A549 (cell line): ENCODE measurements at regions not wholly inside any gene's neighbourhood (a gene's known extent, or its start where the extent isn't known, plus 50 kb on each side); places are given as distances from the start of the nearest gene placed in this dataset.

Experiments used
- ATAC-seq, 2 experiments: fragments of 200-7000 bp in 1 of 2; fragments of >200 bp in 1 of 2; cut with Nextera tagmentation in 1 of 2; cut with Tn5 transposase in 1 of 2; 3 replicates each; pipeline versions ENCODE4 v1.8.0 to v1.9.1; 2018 to 2020; ENCODE audit warnings: mild to moderate bottlenecking in 1 of 2, moderate library complexity in 1 of 2
- CTCF ChIA-PET: fragments of 300-600 bp; sonication (Branson Sonifier 250); formaldehyde crosslinking; extraction: SDS; loops from one replicate; lab custom pipeline; 2021; ENCODE audit warnings: antibody characterized with exemption, inconsistent platforms; lab: Yijun Ruan, JAX
- POLR2A ChIA-PET: fragments of 350-600 bp; formaldehyde crosslinking; extraction: SDS; loops from one replicate; lab custom pipeline; 2021; ENCODE audit warnings: antibody characterized with exemption, inconsistent platforms; lab: Yijun Ruan, JAX
- DNase-seq, 2 experiments: peaks; one replicate each; pipeline versions ENCODE4 v3.0.0 to v3.0.0-alpha.2; 2011 to 2016; ENCODE audit warnings: low read depth in 1 of 2, low spot score in 1 of 2
- FAIRE-seq: peaks from 2 replicates; lab custom pipeline; 2011; peaks lifted over from hg19 to GRCh38; lab: Jason Lieb, UNC
- H3K27ac ChIP-seq, 2 experiments: fragments of >200 bp; sonication (Bioruptor Twin); formaldehyde crosslinking; 3 replicates each; pipeline ENCODE4 v1.5.1; 2016 to 2017
- H3K4me1 ChIP-seq: fragments of >200 bp; sonication (Bioruptor Twin); formaldehyde crosslinking; 3 replicates; pipeline ENCODE4 v1.6.1; 2016
- H3K4me2 ChIP-seq: fragments of >200 bp; sonication (Bioruptor Twin); formaldehyde crosslinking; 3 replicates; pipeline ENCODE4 v1.6.1; 2016
- H3K4me3 ChIP-seq: fragments of >200 bp; sonication (Bioruptor Twin); formaldehyde crosslinking; 3 replicates; pipeline ENCODE4 v1.5.1; 2016
- H3K9me3 ChIP-seq: fragments of >200 bp; sonication (Bioruptor Twin); formaldehyde crosslinking; 3 replicates; pipeline ENCODE4 v1.6.1; 2016
- CHD4 ChIP-seq: fragments of 200-600 bp; sonication (generic); IDR thresholded peaks from 2 replicates; pipeline ENCODE4 v1.6.1; 2016; ENCODE audit warnings: antibody characterized with exemption, mild to moderate bottlenecking, borderline replicate concordance
- EHF ChIP-seq: fragments of 250-450 bp; sonication (Bioruptor Pico); IDR thresholded peaks from 2 replicates; pipeline ENCODE4 v1.5.0; 2020; ENCODE audit warnings: mild to moderate bottlenecking
- EP300 ChIP-seq, 2 experiments: fragments of >200 bp; sonication (Bioruptor Twin); formaldehyde crosslinking; IDR thresholded peaks; 2 replicates in 1 of 2; 3 replicates in 1 of 2; pipeline ENCODE4 v1.6.1; 2016 to 2017
- FOSL2 ChIP-seq, 2 experiments: fragments of 450-650 bp in 1 of 2; fragments of >200 bp in 1 of 2; sonication (Bioruptor Twin) in 1 of 2; formaldehyde crosslinking; IDR thresholded peaks; 2 replicates each; pipeline versions ENCODE4 v1.5.0 to v1.6.1; 2016 to 2020; ENCODE audit warnings: mild to moderate bottlenecking in 1 of 2, moderate library complexity in 1 of 2
- HDAC2 ChIP-seq: fragments of 200-600 bp; sonication (generic); IDR thresholded peaks from 2 replicates; pipeline ENCODE4 v1.6.1; 2016
- HEYL ChIP-seq: fragments of 250-450 bp; sonication (Bioruptor Pico); IDR thresholded peaks from 2 replicates; pipeline ENCODE4 v1.8.0; 2021; ENCODE audit warnings: mild to moderate bottlenecking, moderate library complexity
- HOXA7 ChIP-seq: fragments of 250-450 bp; sonication (Bioruptor Pico); IDR thresholded peaks from 2 replicates; pipeline ENCODE4 v1.5.0; 2020; ENCODE audit warnings: mild to moderate bottlenecking, moderate library complexity
- HOXB13 ChIP-seq: fragments of 250-450 bp; sonication (Bioruptor Pico); IDR thresholded peaks from 2 replicates; pipeline ENCODE4 v1.5.0; 2020; ENCODE audit warnings: low read depth, mild to moderate bottlenecking, moderate library complexity
- HOXB5 ChIP-seq: fragments of 250-450 bp; sonication (Bioruptor Pico); IDR thresholded peaks from 2 replicates; pipeline ENCODE4 v1.5.0; 2020; ENCODE audit warnings: mild to moderate bottlenecking, moderate library complexity
- JUNB ChIP-seq: fragments of >200 bp; sonication (Bioruptor Twin); formaldehyde crosslinking; IDR thresholded peaks from 2 replicates; pipeline ENCODE4 v1.6.1; 2016
- MAZ ChIP-seq: fragments of 150-350 bp; IDR thresholded peaks from 2 replicates; pipeline ENCODE4 v1.6.1; 2014; ENCODE audit warnings: antibody characterized with exemption, low read depth, low read length, borderline replicate concordance
- NPAS2 ChIP-seq: fragments of 250-450 bp; sonication (Bioruptor Pico); IDR thresholded peaks from 2 replicates; pipeline ENCODE4 v1.8.0; 2022; ENCODE audit warnings: mild to moderate bottlenecking, moderate library complexity, borderline replicate concordance
- NR3C1 ChIP-seq: fragments of >200 bp; sonication (Bioruptor Twin); formaldehyde crosslinking; IDR thresholded peaks from 3 replicates; pipeline ENCODE4 v1.6.1; 2017
- POLR2AphosphoS2 ChIP-seq: conservative IDR thresholded peaks from 2 replicates; pipeline ENCODE4 v1.6.1; 2012; ENCODE audit warnings: low read length, improper control_type of control experiment, inconsistent platforms
- RARB ChIP-seq: fragments of 250-450 bp; sonication (Bioruptor Pico); IDR thresholded peaks from 2 replicates; pipeline ENCODE4 v1.8.0; 2021; ENCODE audit warnings: mild to moderate bottlenecking, moderate library complexity
- ZFP36 ChIP-seq: fragments of 450-650 bp; IDR thresholded peaks from 2 replicates; pipeline ENCODE4 v1.6.1; 2014; ENCODE audit warnings: borderline replicate concordance; ENCODE audit not compliant: partially characterized antibody
- ZSCAN20 ChIP-seq: fragments of 250-450 bp; sonication (Bioruptor Pico); IDR thresholded peaks from 2 replicates; pipeline ENCODE4 v1.8.0; 2022; ENCODE audit warnings: mild to moderate bottlenecking, moderate library complexity
- WGBS: methylation state at CpG from one replicate; pipeline ENCODE4 v1.1.6; 2017; ENCODE audit errors: missing lambda C conversion rate; 5-methylcytosine and 5-hydroxymethylcytosine counted together
- TF ChIP-seq, protein P1 (sequence below): fragments of >200 bp; sonication (Bioruptor Twin); formaldehyde crosslinking; IDR thresholded peaks from 3 replicates; pipeline ENCODE4 v1.5.1; 2016
- TF ChIP-seq, protein P2 (sequence below): fragments of 200-600 bp; sonication (generic); IDR thresholded peaks from 2 replicates; pipeline ENCODE4 v1.6.1; 2016; ENCODE audit warnings: antibody characterized with exemption, mild to moderate bottlenecking, moderate library complexity
- TF ChIP-seq, protein P3 (sequence below): fragments of 250-450 bp; sonication (Bioruptor Pico); IDR thresholded peaks from 2 replicates; pipeline ENCODE4 v1.5.0; 2021; ENCODE audit warnings: mild to moderate bottlenecking, moderate library complexity, borderline replicate concordance
- TF ChIP-seq, protein P4 (sequence below): IDR thresholded peaks from 2 replicates; pipeline ENCODE4 v1.6.1; 2012

DNA sequence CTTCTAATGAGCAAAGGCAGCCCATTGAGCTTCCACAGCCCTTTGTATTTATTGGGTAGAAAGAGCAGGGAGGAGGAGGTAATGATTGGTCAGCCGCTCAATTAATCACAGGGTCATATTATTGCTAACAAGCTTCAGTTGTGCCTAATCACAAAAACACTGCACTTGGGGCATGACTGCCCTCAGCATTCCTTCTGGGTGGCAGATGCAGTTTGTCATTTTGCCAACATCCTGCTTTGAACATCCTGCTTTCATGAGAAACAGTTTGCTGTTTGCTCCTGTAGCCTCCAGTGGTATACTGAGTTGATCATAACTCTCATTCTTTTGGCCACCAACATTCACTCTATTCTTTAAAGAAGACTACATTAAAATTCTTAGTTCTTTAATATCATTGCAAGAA is 462.9 kb upstream of the MIS18BP1 start:
- H3K4me2 ChIP-seq, result no peak overlapping the region
- no peak for ATAC-seq
- no peak for TF ChIP-seq POLR2AphosphoS2
- TF ChIP-seq, all 56 proteins: peak for 0
- no peak overlapping the region for H3K4me3 ChIP-seq
- H3K4me1 ChIP-seq, result no peaks in the 10 kb centered on the region
- no peaks in the 10 kb centered on the region for H3K9me3 ChIP-seq
- 28% methylated on average over 1 of the region's 1 CpG for WGBS
- CTCF ChIA-PET, result no interaction called here
- FAIRE-seq, result no peak
- no peak for DNase-seq
- H3K27ac ChIP-seq, result no peak overlapping the region
- POLR2A ChIA-PET, result no interaction called here

DNA sequence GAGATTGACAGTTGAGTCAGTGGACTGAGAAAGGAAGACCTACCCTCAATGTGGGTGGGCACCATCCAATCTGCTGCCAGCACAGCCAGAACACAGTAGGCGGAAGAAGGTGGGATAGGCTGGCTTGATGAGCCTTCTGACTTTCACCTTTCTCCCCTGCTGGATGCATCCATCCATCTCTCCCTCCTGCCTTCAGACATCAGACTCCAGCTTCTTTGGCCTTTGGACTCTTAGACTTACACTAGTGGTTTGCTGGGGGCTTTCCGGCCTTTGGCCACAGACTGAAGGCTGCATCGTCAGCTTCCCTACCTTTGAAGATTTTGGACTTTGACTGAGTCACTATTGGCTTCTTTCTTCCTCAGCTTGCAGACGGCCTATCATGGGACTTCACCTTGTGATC is 456.5 kb upstream of the MIS18BP1 start:
- Histone ChIP-seq H3K27ac (no peak overlapping the region), H3K9me3 (no peaks in the 10 kb centered on the region), H3K4me1 (no peaks in the 10 kb centered on the region), H3K4me3 (no peak overlapping the region), H3K4me2 (no peak overlapping the region)
- FAIRE-seq (no peak), ATAC-seq (no peak), DNase-seq (no peak)
- ChIA-PET POLR2A (no interaction called here), CTCF (no interaction called here)
- WGBS, result 40% methylated on average over 4 of the region's 4 CpGs
- TF ChIP-seq HOXB13 (CRISPR knock-in tag), result no peak
- TF ChIP-seq HDAC2, result no peak
- TF ChIP-seq NPAS2 (CRISPR knock-in tag), result no peak
- TF ChIP-seq CHD4, result no peak

DNA sequence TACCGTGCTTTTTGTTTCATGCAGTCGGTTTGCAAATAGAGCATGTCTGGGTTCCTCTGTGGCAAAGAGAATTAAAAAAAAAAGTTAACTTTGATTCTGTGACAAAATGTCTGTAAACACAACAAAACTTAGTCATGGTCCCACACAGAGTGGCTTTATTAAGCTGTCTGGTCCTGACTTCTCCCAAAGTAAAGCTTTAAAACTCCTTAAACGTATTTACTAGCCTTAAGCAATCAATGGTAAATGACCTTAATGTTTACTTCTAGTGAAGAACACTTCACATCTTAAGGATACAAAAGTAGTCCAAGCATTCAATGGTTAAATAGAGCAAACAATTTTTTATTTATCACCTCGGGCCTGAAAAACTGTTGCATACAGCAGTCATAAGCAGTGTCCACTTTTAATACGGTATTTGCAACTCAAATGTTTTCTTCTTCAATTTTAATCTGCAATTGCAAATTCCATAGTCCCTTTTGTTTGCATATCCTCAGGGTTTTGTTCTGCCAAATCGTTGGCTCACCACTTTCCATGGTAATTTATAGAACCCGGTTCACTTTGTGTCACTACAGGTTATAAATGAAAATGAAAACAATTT is 453.0 kb upstream of the MIS18BP1 start:
- Histone ChIP-seq H3K4me2 (no peak overlapping the region), H3K27ac (no peak overlapping the region), H3K9me3 (no peaks in the 10 kb centered on the region), H3K4me1 (no peaks in the 10 kb centered on the region), H3K4me3 (no peak overlapping the region)
- WGBS, result 7% methylated on average over 7 of the region's 7 CpGs
- FAIRE-seq (no peak), ATAC-seq (no peak), DNase-seq (no peak)
- no peak for TF ChIP-seq FOSL2 (IDR thresholded peaks at IDR 0.05)
- no peak for TF ChIP-seq FOSL2 (CRISPR knock-in tag; IDR thresholded peaks at IDR 0.05)
- TF ChIP-seq NR3C1, result no peak
- no peak for TF ChIP-seq HOXA7 (CRISPR knock-in tag)
- TF ChIP-seq ZFP36, result no peak
- TF ChIP-seq RARB, result no peak
- no peak for TF ChIP-seq NPAS2 (CRISPR knock-in tag)
- TF ChIP-seq ZSCAN20 (CRISPR knock-in tag), result no peak
- no peak for TF ChIP-seq HOXB5 (CRISPR knock-in tag)
- no peak for TF ChIP-seq JUNB
- TF ChIP-seq, protein P1, sequence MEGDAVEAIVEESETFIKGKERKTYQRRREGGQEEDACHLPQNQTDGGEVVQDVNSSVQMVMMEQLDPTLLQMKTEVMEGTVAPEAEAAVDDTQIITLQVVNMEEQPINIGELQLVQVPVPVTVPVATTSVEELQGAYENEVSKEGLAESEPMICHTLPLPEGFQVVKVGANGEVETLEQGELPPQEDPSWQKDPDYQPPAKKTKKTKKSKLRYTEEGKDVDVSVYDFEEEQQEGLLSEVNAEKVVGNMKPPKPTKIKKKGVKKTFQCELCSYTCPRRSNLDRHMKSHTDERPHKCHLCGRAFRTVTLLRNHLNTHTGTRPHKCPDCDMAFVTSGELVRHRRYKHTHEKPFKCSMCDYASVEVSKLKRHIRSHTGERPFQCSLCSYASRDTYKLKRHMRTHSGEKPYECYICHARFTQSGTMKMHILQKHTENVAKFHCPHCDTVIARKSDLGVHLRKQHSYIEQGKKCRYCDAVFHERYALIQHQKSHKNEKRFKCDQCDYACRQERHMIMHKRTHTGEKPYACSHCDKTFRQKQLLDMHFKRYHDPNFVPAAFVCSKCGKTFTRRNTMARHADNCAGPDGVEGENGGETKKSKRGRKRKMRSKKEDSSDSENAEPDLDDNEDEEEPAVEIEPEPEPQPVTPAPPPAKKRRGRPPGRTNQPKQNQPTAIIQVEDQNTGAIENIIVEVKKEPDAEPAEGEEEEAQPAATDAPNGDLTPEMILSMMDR, result no peak
- no peak for TF ChIP-seq HDAC2
- no peak for TF ChIP-seq EP300 (IDR thresholded peaks at IDR 0.05)
- TF ChIP-seq HOXB13 (CRISPR knock-in tag), result no peak
- no peak for TF ChIP-seq MAZ
- TF ChIP-seq POLR2AphosphoS2, result no peak
- no peak for TF ChIP-seq HEYL
- TF ChIP-seq, protein P2, sequence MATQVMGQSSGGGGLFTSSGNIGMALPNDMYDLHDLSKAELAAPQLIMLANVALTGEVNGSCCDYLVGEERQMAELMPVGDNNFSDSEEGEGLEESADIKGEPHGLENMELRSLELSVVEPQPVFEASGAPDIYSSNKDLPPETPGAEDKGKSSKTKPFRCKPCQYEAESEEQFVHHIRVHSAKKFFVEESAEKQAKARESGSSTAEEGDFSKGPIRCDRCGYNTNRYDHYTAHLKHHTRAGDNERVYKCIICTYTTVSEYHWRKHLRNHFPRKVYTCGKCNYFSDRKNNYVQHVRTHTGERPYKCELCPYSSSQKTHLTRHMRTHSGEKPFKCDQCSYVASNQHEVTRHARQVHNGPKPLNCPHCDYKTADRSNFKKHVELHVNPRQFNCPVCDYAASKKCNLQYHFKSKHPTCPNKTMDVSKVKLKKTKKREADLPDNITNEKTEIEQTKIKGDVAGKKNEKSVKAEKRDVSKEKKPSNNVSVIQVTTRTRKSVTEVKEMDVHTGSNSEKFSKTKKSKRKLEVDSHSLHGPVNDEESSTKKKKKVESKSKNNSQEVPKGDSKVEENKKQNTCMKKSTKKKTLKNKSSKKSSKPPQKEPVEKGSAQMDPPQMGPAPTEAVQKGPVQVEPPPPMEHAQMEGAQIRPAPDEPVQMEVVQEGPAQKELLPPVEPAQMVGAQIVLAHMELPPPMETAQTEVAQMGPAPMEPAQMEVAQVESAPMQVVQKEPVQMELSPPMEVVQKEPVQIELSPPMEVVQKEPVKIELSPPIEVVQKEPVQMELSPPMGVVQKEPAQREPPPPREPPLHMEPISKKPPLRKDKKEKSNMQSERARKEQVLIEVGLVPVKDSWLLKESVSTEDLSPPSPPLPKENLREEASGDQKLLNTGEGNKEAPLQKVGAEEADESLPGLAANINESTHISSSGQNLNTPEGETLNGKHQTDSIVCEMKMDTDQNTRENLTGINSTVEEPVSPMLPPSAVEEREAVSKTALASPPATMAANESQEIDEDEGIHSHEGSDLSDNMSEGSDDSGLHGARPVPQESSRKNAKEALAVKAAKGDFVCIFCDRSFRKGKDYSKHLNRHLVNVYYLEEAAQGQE, result no peak
- TF ChIP-seq, protein P3, sequence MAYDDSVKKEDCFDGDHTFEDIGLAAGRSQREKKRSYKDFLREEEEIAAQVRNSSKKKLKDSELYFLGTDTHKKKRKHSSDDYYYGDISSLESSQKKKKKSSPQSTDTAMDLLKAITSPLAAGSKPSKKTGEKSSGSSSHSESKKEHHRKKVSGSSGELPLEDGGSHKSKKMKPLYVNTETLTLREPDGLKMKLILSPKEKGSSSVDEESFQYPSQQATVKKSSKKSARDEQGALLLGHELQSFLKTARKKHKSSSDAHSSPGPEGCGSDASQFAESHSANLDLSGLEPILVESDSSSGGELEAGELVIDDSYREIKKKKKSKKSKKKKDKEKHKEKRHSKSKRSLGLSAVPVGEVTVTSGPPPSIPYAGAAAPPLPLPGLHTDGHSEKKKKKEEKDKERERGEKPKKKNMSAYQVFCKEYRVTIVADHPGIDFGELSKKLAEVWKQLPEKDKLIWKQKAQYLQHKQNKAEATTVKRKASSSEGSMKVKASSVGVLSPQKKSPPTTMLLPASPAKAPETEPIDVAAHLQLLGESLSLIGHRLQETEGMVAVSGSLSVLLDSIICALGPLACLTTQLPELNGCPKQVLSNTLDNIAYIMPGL, result no peak
- TF ChIP-seq, protein P4, sequence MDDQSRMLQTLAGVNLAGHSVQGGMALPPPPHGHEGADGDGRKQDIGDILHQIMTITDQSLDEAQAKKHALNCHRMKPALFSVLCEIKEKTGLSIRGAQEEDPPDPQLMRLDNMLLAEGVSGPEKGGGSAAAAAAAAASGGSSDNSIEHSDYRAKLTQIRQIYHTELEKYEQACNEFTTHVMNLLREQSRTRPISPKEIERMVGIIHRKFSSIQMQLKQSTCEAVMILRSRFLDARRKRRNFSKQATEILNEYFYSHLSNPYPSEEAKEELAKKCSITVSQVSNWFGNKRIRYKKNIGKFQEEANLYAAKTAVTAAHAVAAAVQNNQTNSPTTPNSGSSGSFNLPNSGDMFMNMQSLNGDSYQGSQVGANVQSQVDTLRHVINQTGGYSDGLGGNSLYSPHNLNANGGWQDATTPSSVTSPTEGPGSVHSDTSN, result no peak
- TF ChIP-seq EHF (CRISPR knock-in tag), result no peak
- ChIA-PET POLR2A (no interaction called here), CTCF (no interaction called here)
